HUDEP-2 (cell line): ENCODE measurements at regions not wholly inside any gene's neighbourhood (a gene's known extent, or its start where the extent isn't known, plus 50 kb on each side); places are given as distances from the start of the nearest gene placed in this dataset.

Experiments
- DNase-seq, 76 experiments: peaks; one replicate each; lab custom pipeline; 2025; ENCODE audit not compliant: unreplicated experiment in 76 of 76; lab: John Stamatoyannopoulos, UW

- DNase-seq = no peak
These were observed 580.7 kb downstream of the MAFB start for GRCh38 chr20:40108321-40108720.

- DNase-seq = no peak
These were observed 584.1 kb downstream of the MAFB start for GRCh38 chr20:40104959-40105358.

- DNase-seq = no peak
These were observed 585.6 kb downstream of the MAFB start for GRCh38 chr20:40103420-40103819.

- no peak for DNase-seq
These were observed 587.5 kb downstream of the MAFB start for GRCh38 chr20:40101560-40101959.

- no peak for DNase-seq
These were observed 588.8 kb downstream of the MAFB start for GRCh38 chr20:40100261-40100660.

- DNase-seq = no peak
These were observed 598.8 kb downstream of the MAFB start for GRCh38 chr20:40090236-40090635.

GRCh38 chr20:40087496-40087895, 601.5 kb downstream of the MAFB start:
- DNase-seq = no peak

GRCh38 chr20:40085513-40085912, 603.5 kb downstream of the MAFB start:
- DNase-seq = no peak

GRCh38 chr20:40082436-40082835, 606.6 kb downstream of the MAFB start:
- no peak for DNase-seq

GRCh38 chr20:40081653-40082052, 607.4 kb downstream of the MAFB start:
- no peak for DNase-seq

- DNase-seq = no peak
These were observed 608.9 kb downstream of the MAFB start for GRCh38 chr20:40080041-40080652.

GRCh38 chr20:40073535-40074111, 615.4 kb downstream of the MAFB start:
- no peak for DNase-seq

- no peak for DNase-seq
These were observed 616.1 kb downstream of the MAFB start for GRCh38 chr20:40072907-40073306.

GRCh38 chr20:40056171-40056570, 632.9 kb downstream of the MAFB start:
- no peak for DNase-seq

- DNase-seq = no peak
These were observed 633.3 kb downstream of the MAFB start for GRCh38 chr20:40055711-40056110.

- no peak for DNase-seq
These were observed 634.7 kb downstream of the MAFB start for GRCh38 chr20:40054311-40054710.

GRCh38 chr20:40050596-40050995, 638.4 kb downstream of the MAFB start:
- DNase-seq = no peak

- no peak for DNase-seq
These were observed 639.2 kb downstream of the MAFB start for GRCh38 chr20:40049854-40050253.

- DNase-seq = no peak
These were observed 642.3 kb downstream of the MAFB start for GRCh38 chr20:40046703-40047102.

- DNase-seq = no peak
These were observed 651.5 kb downstream of the MAFB start for GRCh38 chr20:40037511-40037910.

GRCh38 chr20:40029589-40029988, 659.4 kb downstream of the MAFB start:
- DNase-seq = no peak

GRCh38 chr20:40019510-40019909, 669.5 kb downstream of the MAFB start:
- DNase-seq = no peak

- DNase-seq = no peak
These were observed 671.3 kb downstream of the MAFB start for GRCh38 chr20:40017765-40018164.
